ENCODE measurements at regions not wholly inside any gene's neighbourhood (a gene's known extent, or its start where the extent isn't known, plus 50 kb on each side); places are given as distances from the start of the nearest gene placed in this dataset.

DNA sequence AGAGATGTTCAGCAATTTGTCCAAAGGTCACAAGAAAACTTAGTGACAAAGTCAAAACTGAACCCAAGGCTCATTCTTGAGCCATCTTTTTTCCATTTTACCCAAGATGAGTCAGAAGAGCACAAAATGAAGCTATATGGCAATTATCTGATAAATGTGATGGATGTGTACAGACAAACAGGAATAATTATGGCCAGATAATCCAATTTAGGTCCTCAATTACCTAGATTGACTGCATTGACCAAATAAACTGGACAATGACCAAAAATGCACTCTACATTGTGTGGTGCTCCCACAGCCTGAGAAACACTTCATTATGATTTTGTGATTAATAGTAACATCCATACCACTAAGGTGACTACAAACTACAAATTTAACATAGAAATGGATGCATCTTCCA, 1105.8 kb downstream of the IGSF11 start:
- Histone ChIP-seq H3K9ac (no peak overlapping the region), H3K4me2 (no peak overlapping the region), H3K27ac (ENCODE audit: low read depth in 2 of 2, low read length in 1 of 2) (peak overlapping the region; percentile 41 to 97; a peak in 3 of 4 replicates), H3K9me3 (no peaks in the 10 kb centered on the region), H3K4me1 (ENCODE audit: control insufficient read depth in 1 of 2, insufficient read depth in 2 of 2, low read depth in 1 of 2, low read length in 1 of 2) (peaks cover 0 to 27% of the 10 kb centered on the region in 2 experiments; a peak in 3 of 4 replicates), H3F3A (replicated peaks; ENCODE audit: insufficient read depth) (no peaks in the 10 kb centered on the region), H3K4me3 (ENCODE audit: low read depth in 2 of 2, low read length in 1 of 2) (no peak overlapping the region), H2AFZ (ENCODE audit: low read depth) (no peak overlapping the region), H3K79me2 (ENCODE audit: insufficient read depth) (no peaks in the 10 kb centered on the region), H3K36me3 (replicated peaks in 1 of 2; ENCODE audit: control insufficient read depth in 1 of 2, insufficient read depth in 2 of 2, low read length in 1 of 2) (no peaks in the 10 kb centered on the region), H3K9me2 (no peaks in the 10 kb centered on the region), H4K20me1 (ENCODE audit: insufficient read depth) (no peaks in the 10 kb centered on the region), H3K27me3 (ENCODE audit: insufficient read depth) (no peaks in the 10 kb centered on the region)
- ChIA-PET POLR2A (no interaction called here), CTCF (interaction anchor here (0.6 kb wide), 2 partner anchors 13 to 51 kb away, joined by 3 read pairs; no protein-coding TSS in a partner anchor)
- peak; percentile 36 for DNase-seq
- TF ChIP-seq JUND (IDR thresholded peaks at IDR 0.05) (peak; percentile 38), FOXM1 (IDR thresholded peaks at IDR 0.05; ENCODE audit: low read depth) (peak; percentile 47; the same call in 1 of the 2 replicates), EZH2phosphoT487 (IDR thresholded peaks at IDR 0.05; ENCODE audit: borderline replicate concordance, low read depth) (no peak), MXI1 (IDR thresholded peaks at IDR 0.05; ENCODE audit: low read depth, low read length) (no peak; the same call in 1 of the 2 replicates), SMC3 (IDR thresholded peaks at IDR 0.05; ENCODE audit: low read depth, low read length) (no peak), FOXJ3 (CRISPR knock-in tag; IDR thresholded peaks at IDR 0.05) (peak; percentile 79), POLR2AphosphoS5 (IDR thresholded peaks at IDR 0.05; ENCODE audit: low read depth, low read length) (peak; percentile 63; the same call in 1 of the 2 replicates), RXRA (IDR thresholded peaks at IDR 0.05; ENCODE audit: borderline replicate concordance, low read depth) (no peak), NFIC (IDR thresholded peaks at IDR 0.05; ENCODE audit: borderline replicate concordance) (peak; percentile 48; the same call in 1 of the 2 replicates), RAD21 (IDR thresholded peaks at IDR 0.05; ENCODE audit: low read length) (0 out of 2 replicates have a peak, but pooled peaks have one; percentile 36), RCOR1 (IDR thresholded peaks at IDR 0.05; ENCODE audit: low read length) (peak; percentile 94), YY1 (IDR thresholded peaks at IDR 0.05; ENCODE audit: low read depth) (no peak), GATA2 (CRISPR knock-in tag; IDR thresholded peaks at IDR 0.05) (peak; percentile 93), TEAD4 (IDR thresholded peaks at IDR 0.05; ENCODE audit: borderline replicate concordance, insufficient read depth) (peak; percentile 87), EP300 (IDR thresholded peaks at IDR 0.05; ENCODE audit: borderline replicate concordance in 1 of 2, low read depth in 1 of 2, low read length in 1 of 2) (peak; percentile 19 to 99; a peak in 3 of 4 replicates), NRF1 (IDR thresholded peaks at IDR 0.05; ENCODE audit: low read depth, low read length) (no peak), TCF12 (IDR thresholded peaks at IDR 0.05) (peak; percentile 62), GABPA (IDR thresholded peaks at IDR 0.05; ENCODE audit: low read depth) (no peak), FOSL2 (IDR thresholded peaks at IDR 0.05; ENCODE audit: borderline replicate concordance, low read depth) (no peak), TAF1 (IDR thresholded peaks at IDR 0.05; ENCODE audit: borderline replicate concordance, low read depth, low read length) (no peak), RFX5 (IDR thresholded peaks at IDR 0.05; ENCODE audit: low read length) (peak; percentile 59; the same call in 1 of the 2 replicates), SIN3A (IDR thresholded peaks at IDR 0.05; ENCODE audit: borderline replicate concordance, low read depth, low read length) (no peak)
- TF ChIP-seq, protein P1, sequence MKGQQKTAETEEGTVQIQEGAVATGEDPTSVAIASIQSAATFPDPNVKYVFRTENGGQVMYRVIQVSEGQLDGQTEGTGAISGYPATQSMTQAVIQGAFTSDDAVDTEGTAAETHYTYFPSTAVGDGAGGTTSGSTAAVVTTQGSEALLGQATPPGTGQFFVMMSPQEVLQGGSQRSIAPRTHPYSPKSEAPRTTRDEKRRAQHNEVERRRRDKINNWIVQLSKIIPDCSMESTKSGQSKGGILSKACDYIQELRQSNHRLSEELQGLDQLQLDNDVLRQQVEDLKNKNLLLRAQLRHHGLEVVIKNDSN (IDR thresholded peaks at IDR 0.05; ENCODE audit: borderline replicate concordance, low read depth) = no peak
- TF ChIP-seq, protein P2, sequence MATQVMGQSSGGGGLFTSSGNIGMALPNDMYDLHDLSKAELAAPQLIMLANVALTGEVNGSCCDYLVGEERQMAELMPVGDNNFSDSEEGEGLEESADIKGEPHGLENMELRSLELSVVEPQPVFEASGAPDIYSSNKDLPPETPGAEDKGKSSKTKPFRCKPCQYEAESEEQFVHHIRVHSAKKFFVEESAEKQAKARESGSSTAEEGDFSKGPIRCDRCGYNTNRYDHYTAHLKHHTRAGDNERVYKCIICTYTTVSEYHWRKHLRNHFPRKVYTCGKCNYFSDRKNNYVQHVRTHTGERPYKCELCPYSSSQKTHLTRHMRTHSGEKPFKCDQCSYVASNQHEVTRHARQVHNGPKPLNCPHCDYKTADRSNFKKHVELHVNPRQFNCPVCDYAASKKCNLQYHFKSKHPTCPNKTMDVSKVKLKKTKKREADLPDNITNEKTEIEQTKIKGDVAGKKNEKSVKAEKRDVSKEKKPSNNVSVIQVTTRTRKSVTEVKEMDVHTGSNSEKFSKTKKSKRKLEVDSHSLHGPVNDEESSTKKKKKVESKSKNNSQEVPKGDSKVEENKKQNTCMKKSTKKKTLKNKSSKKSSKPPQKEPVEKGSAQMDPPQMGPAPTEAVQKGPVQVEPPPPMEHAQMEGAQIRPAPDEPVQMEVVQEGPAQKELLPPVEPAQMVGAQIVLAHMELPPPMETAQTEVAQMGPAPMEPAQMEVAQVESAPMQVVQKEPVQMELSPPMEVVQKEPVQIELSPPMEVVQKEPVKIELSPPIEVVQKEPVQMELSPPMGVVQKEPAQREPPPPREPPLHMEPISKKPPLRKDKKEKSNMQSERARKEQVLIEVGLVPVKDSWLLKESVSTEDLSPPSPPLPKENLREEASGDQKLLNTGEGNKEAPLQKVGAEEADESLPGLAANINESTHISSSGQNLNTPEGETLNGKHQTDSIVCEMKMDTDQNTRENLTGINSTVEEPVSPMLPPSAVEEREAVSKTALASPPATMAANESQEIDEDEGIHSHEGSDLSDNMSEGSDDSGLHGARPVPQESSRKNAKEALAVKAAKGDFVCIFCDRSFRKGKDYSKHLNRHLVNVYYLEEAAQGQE (IDR thresholded peaks at IDR 0.05; ENCODE audit: low read depth, low read length) = no peak
- TF ChIP-seq, protein P3, sequence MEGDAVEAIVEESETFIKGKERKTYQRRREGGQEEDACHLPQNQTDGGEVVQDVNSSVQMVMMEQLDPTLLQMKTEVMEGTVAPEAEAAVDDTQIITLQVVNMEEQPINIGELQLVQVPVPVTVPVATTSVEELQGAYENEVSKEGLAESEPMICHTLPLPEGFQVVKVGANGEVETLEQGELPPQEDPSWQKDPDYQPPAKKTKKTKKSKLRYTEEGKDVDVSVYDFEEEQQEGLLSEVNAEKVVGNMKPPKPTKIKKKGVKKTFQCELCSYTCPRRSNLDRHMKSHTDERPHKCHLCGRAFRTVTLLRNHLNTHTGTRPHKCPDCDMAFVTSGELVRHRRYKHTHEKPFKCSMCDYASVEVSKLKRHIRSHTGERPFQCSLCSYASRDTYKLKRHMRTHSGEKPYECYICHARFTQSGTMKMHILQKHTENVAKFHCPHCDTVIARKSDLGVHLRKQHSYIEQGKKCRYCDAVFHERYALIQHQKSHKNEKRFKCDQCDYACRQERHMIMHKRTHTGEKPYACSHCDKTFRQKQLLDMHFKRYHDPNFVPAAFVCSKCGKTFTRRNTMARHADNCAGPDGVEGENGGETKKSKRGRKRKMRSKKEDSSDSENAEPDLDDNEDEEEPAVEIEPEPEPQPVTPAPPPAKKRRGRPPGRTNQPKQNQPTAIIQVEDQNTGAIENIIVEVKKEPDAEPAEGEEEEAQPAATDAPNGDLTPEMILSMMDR (IDR thresholded peaks at IDR 0.05) = no peak
- TF ChIP-seq, protein P4, sequence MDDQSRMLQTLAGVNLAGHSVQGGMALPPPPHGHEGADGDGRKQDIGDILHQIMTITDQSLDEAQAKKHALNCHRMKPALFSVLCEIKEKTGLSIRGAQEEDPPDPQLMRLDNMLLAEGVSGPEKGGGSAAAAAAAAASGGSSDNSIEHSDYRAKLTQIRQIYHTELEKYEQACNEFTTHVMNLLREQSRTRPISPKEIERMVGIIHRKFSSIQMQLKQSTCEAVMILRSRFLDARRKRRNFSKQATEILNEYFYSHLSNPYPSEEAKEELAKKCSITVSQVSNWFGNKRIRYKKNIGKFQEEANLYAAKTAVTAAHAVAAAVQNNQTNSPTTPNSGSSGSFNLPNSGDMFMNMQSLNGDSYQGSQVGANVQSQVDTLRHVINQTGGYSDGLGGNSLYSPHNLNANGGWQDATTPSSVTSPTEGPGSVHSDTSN (IDR thresholded peaks at IDR 0.05) = peak; percentile 54
- TF ChIP-seq, protein P5, sequence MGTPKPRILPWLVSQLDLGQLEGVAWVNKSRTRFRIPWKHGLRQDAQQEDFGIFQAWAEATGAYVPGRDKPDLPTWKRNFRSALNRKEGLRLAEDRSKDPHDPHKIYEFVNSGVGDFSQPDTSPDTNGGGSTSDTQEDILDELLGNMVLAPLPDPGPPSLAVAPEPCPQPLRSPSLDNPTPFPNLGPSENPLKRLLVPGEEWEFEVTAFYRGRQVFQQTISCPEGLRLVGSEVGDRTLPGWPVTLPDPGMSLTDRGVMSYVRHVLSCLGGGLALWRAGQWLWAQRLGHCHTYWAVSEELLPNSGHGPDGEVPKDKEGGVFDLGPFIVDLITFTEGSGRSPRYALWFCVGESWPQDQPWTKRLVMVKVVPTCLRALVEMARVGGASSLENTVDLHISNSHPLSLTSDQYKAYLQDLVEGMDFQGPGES (IDR thresholded peaks at IDR 0.05; ENCODE audit: low read depth, low read length) = no peak
- TF ChIP-seq, protein P6, sequence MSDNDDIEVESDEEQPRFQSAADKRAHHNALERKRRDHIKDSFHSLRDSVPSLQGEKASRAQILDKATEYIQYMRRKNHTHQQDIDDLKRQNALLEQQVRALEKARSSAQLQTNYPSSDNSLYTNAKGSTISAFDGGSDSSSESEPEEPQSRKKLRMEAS (IDR thresholded peaks at IDR 0.05; ENCODE audit: low read depth) = no peak
